K562 (cell line): ENCODE measurements at regions not wholly inside any gene's neighbourhood (a gene's known extent, or its start where the extent isn't known, plus 50 kb on each side); places are given as distances from the start of the nearest gene placed in this dataset.

ENCODE experiments used
- CBX5 ChIP-seq: IDR thresholded peaks from 2 replicates; pipeline ENCODE4 v1.6.1; 2014; ENCODE audit warnings: low read depth, borderline replicate concordance
- CBX8 ChIP-seq: fragments of 200-600 bp; sonication (generic); IDR thresholded peaks from 2 replicates; pipeline ENCODE4 v1.6.1; 2012; ENCODE audit warnings: borderline replicate concordance, mixed run types, low read depth, mild to moderate bottlenecking, moderate library complexity, mixed read lengths, low read length, control low read depth, inconsistent platforms; ENCODE audit not compliant: poor library complexity, severe bottlenecking; ENCODE audit errors: extremely low read depth
- CREM ChIP-seq: IDR thresholded peaks from 2 replicates; pipeline ENCODE4 v1.6.1; 2014; ENCODE audit warnings: antibody characterized with exemption, low read depth
- EWSR1 ChIP-seq: fragments of 450-650 bp; IDR thresholded peaks from 2 replicates; pipeline ENCODE4 v1.6.1; 2018; ENCODE audit warnings: borderline replicate concordance, mild to moderate bottlenecking, low read depth, moderate library complexity; ENCODE audit not compliant: partially characterized antibody
- GABPA ChIP-seq: fragments of 200-800 bp; sonication (Bioruptor generic); conservative IDR thresholded peaks from 2 replicates; pipeline ENCODE4 v1.6.1; 2016; ENCODE audit warnings: low read depth, missing genetic modification characterization, missing compliant biosample characterization
- HDAC2 ChIP-seq: fragments of 450-650 bp; IDR thresholded peaks from 2 replicates; pipeline ENCODE4 v1.6.1; 2016; ENCODE audit warnings: mild to moderate bottlenecking
- JUND ChIP-seq, 2 experiments: IDR thresholded peaks; 2 replicates in 1 of 2; 3 replicates in 1 of 2; pipeline ENCODE4 v1.6.1; 2011; ENCODE audit warnings: borderline replicate concordance in 2 of 2, low read depth in 2 of 2, low read length in 2 of 2, improper control_type of control experiment in 1 of 2, missing biosample characterization in 1 of 2, missing genetic modification characterization in 1 of 2, missing genetic modification reagents in 1 of 2
- NCOR1 ChIP-seq: fragments of 450-650 bp; IDR thresholded peaks from 2 replicates; pipeline ENCODE4 v1.6.1; 2016; ENCODE audit warnings: mild to moderate bottlenecking, moderate library complexity
- PHF8 ChIP-seq: fragments of 200-600 bp; sonication (generic); IDR thresholded peaks from 2 replicates; pipeline ENCODE4 v1.6.1; 2012; ENCODE audit warnings: mixed run types, mild to moderate bottlenecking, inconsistent platforms, low read length, moderate library complexity, borderline replicate concordance
- PTTG1 ChIP-seq: fragments of 450-650 bp; IDR thresholded peaks from 2 replicates; pipeline ENCODE4 v1.6.1; 2016; ENCODE audit warnings: low read depth, mild to moderate bottlenecking, missing genetic modification characterization, missing compliant biosample characterization
- RFX5 ChIP-seq: IDR thresholded peaks from 2 replicates; pipeline ENCODE4 v1.6.1; 2011; ENCODE audit warnings: low read depth, mild to moderate bottlenecking, improper control_type of control experiment, low read length
- SMARCB1 ChIP-seq: IDR thresholded peaks from 2 replicates; pipeline ENCODE4 v1.6.1; 2011; ENCODE audit warnings: improper control_type of control experiment, low read depth; ENCODE audit not compliant: insufficient read length
- ZNF133 ChIP-seq: fragments of 250-450 bp; sonication (Bioruptor Pico); IDR thresholded peaks from 2 replicates; pipeline ENCODE4 v1.4.0; 2020; ENCODE audit warnings: mild to moderate bottlenecking
- ZNF23 ChIP-seq: fragments of 250-450 bp; sonication (Bioruptor Pico); IDR thresholded peaks from 2 replicates; pipeline ENCODE4 v1.4.0; 2020; ENCODE audit warnings: mild to moderate bottlenecking
- ZNF436 ChIP-seq: fragments of 250-450, 450-650 bp; sonication (Bioruptor Pico); formaldehyde crosslinking; IDR thresholded peaks from 2 replicates; pipeline ENCODE4 v1.7.0; 2020; ENCODE audit warnings: mild to moderate bottlenecking
- ZNF589 ChIP-seq: fragments of 200-800 bp; sonication (Bioruptor generic); IDR thresholded peaks from 2 replicates; pipeline ENCODE4 v1.6.1; 2016; ENCODE audit warnings: low read depth, missing genetic modification characterization, missing compliant biosample characterization
- TF ChIP-seq, protein P1 (sequence below): fragments of 150-350 bp; IDR thresholded peaks from 2 replicates; pipeline ENCODE4 v1.6.1; 2014; ENCODE audit warnings: low read depth, mild to moderate bottlenecking, low read length, borderline replicate concordance
- TF ChIP-seq, protein P2 (sequence below): fragments of 450-650 bp; IDR thresholded peaks from 2 replicates; pipeline ENCODE4 v1.6.1; 2016; ENCODE audit warnings: borderline replicate concordance
- TF ChIP-seq, protein P3 (sequence below), 2 experiments: fragments of 450-650 bp in 1 of 2; sonication (generic) in 1 of 2; formaldehyde crosslinking in 1 of 2; IDR thresholded peaks in 1 of 2; conservative IDR thresholded peaks in 1 of 2; 2 replicates each; pipeline versions ENCODE4 v1.6.1 to v1.8.1; 2016 to 2023; ENCODE audit warnings: mild to moderate bottlenecking in 2 of 2, moderate library complexity in 2 of 2, inconsistent platforms in 1 of 2, missing genetic modification reagents in 1 of 2

DNA sequence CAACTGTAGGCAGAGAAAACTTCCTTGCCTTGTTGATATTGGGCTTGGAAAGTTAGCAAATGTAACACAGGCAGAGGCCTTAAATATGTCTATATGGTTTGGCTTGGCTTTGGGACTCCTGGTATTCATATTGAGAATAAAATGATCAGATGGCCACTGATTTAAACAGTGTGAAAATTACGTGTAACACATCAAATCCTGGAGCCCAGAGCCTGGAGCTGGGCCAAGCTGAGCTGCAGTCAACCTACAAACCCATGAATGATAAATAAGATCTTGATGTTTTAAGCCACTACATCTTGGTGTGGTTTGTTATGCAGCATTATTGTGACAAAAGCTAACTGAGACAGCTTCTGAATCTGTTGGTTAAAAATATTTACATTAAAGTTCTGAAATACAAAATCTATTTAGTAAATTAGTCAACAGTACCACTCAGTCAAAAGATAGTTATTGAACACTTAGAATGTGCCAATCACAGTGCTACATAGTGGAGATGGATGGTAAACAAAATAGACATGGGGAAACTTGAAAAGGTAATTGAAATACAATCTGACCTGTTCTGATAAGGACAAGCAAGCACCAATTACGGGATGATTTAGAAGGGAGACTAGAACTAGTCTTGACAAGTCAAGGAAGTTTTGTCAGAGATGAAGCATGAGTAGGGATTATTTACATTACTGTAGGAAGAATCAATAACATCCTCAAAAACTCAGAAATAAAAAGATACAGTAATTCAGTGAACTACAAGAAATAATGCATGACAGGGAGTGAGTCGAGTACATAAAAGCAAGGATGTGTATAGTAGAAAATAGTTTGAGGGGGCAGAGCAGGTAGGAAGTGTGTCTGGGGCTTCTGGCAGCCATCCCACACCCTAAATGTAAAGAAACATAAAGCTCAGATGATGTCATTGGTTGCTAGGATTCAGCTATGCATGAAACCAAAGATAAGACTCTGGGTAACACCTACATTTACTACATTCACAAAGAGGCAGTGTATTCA lies 157.7 kb downstream of the HNMT start (continued):
- TF ChIP-seq, protein P1, sequence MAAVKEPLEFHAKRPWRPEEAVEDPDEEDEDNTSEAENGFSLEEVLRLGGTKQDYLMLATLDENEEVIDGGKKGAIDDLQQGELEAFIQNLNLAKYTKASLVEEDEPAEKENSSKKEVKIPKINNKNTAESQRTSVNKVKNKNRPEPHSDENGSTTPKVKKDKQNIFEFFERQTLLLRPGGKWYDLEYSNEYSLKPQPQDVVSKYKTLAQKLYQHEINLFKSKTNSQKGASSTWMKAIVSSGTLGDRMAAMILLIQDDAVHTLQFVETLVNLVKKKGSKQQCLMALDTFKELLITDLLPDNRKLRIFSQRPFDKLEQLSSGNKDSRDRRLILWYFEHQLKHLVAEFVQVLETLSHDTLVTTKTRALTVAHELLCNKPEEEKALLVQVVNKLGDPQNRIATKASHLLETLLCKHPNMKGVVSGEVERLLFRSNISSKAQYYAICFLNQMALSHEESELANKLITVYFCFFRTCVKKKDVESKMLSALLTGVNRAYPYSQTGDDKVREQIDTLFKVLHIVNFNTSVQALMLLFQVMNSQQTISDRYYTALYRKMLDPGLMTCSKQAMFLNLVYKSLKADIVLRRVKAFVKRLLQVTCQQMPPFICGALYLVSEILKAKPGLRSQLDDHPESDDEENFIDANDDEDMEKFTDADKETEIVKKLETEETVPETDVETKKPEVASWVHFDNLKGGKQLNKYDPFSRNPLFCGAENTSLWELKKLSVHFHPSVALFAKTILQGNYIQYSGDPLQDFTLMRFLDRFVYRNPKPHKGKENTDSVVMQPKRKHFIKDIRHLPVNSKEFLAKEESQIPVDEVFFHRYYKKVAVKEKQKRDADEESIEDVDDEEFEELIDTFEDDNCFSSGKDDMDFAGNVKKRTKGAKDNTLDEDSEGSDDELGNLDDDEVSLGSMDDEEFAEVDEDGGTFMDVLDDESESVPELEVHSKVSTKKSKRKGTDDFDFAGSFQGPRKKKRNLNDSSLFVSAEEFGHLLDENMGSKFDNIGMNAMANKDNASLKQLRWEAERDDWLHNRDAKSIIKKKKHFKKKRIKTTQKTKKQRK: no peak
- TF ChIP-seq PHF8 (no peak), CREM (peak; percentile 36; the same call in 1 of the 2 replicates), CBX8 (no peak), CBX5 (no peak), PTTG1 (tag) (no peak), NCOR1 (no peak), ZNF589 (no peak), GABPA (no peak), ZNF133 (CRISPR knock-in tag) (no peak), JUND (IDR thresholded peaks at IDR 0.05; ENCODE audit: borderline replicate concordance, low read depth, low read length) (no peak), JUND (tag; IDR thresholded peaks at IDR 0.05; ENCODE audit: borderline replicate concordance, low read depth, low read length) (0 out of 3 replicates have a peak, but pooled peaks have one; percentile 23), ZNF23 (no peak), SMARCB1 (no peak), EWSR1 (no peak), HDAC2 (no peak), RFX5 (peak; percentile 68; the same call in 1 of the 2 replicates), ZNF436 (CRISPR knock-in tag) (no peak)
- TF ChIP-seq, protein P2, sequence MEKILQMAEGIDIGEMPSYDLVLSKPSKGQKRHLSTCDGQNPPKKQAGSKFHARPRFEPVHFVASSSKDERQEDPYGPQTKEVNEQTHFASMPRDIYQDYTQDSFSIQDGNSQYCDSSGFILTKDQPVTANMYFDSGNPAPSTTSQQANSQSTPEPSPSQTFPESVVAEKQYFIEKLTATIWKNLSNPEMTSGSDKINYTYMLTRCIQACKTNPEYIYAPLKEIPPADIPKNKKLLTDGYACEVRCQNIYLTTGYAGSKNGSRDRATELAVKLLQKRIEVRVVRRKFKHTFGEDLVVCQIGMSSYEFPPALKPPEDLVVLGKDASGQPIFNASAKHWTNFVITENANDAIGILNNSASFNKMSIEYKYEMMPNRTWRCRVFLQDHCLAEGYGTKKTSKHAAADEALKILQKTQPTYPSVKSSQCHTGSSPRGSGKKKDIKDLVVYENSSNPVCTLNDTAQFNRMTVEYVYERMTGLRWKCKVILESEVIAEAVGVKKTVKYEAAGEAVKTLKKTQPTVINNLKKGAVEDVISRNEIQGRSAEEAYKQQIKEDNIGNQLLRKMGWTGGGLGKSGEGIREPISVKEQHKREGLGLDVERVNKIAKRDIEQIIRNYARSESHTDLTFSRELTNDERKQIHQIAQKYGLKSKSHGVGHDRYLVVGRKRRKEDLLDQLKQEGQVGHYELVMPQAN: no peak
- TF ChIP-seq, protein P3, sequence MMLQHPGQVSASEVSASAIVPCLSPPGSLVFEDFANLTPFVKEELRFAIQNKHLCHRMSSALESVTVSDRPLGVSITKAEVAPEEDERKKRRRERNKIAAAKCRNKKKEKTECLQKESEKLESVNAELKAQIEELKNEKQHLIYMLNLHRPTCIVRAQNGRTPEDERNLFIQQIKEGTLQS (IDR thresholded peaks at IDR 0.05): peak; percentile 61; the same call in 1 of the 2 replicates
- TF ChIP-seq, protein P3 (CRISPR knock-in tag; conservative IDR thresholded peaks at IDR 0.05): no peak
